Skeletal muscle satellite cell (primary cell): ENCODE measurements at regions not wholly inside any gene's neighbourhood (a gene's known extent, or its start where the extent isn't known, plus 50 kb on each side); places are given as distances from the start of the nearest gene placed in this dataset.

Source experiments
- H3K27me3 ChIP-seq: 2 replicates; pipeline ENCODE4 v1.7.0; 2013; ENCODE audit warnings: low read length; ENCODE audit not compliant: control insufficient read depth, insufficient read depth
- H3K36me3 ChIP-seq: 2 replicates; pipeline ENCODE4 v1.7.0; 2013; ENCODE audit warnings: mild to moderate bottlenecking, control low read depth, low read length; ENCODE audit not compliant: insufficient read depth
- H3K4me1 ChIP-seq: 2 replicates; pipeline ENCODE4 v1.7.0; 2013; ENCODE audit warnings: low read length; ENCODE audit not compliant: control insufficient read depth, insufficient read depth
- H3K4me2 ChIP-seq: 2 replicates; pipeline ENCODE4 v1.7.0; 2013; ENCODE audit warnings: mild to moderate bottlenecking, low read length
- H3K4me3 ChIP-seq: 2 replicates; pipeline ENCODE4 v1.7.0; 2013; ENCODE audit warnings: low read length
- H3K9ac ChIP-seq: 2 replicates; pipeline ENCODE4 v1.7.0; 2013; ENCODE audit warnings: mild to moderate bottlenecking, low read depth, low read length, moderate library complexity
- H3K9me3 ChIP-seq: replicated peaks from 2 replicates; pipeline ENCODE4 v1.7.0; 2013; ENCODE audit warnings: mild to moderate bottlenecking, control low read depth, low read length

GRCh38 chr18:78406743-78407465, 572.7 kb upstream of the SALL3 start:
- no peak overlapping the region for H3K9ac ChIP-seq
- H3K27me3 ChIP-seq, result no peaks in the 10 kb centered on the region
- peaks cover 29% of the 10 kb centered on the region for H3K9me3 ChIP-seq

GRCh38 chr18:78407466-78407844, 572.2 kb upstream of the SALL3 start:
- H3K9me3 ChIP-seq, result peaks cover 25% of the 10 kb centered on the region
- H3K27me3 ChIP-seq, result no peaks in the 10 kb centered on the region
- no peak overlapping the region for H3K4me3 ChIP-seq
- H3K36me3 ChIP-seq, result no peaks in the 10 kb centered on the region
- no peak overlapping the region for H3K9ac ChIP-seq
- no peaks in the 10 kb centered on the region for H3K4me1 ChIP-seq
- H3K4me2 ChIP-seq, result no peak overlapping the region

More at GRCh38 chr18:78406743-78407465, 572.7 kb upstream of the SALL3 start:
- Histone ChIP-seq H3K4me1 (no peaks in the 10 kb centered on the region), H3K4me2 (no peak overlapping the region), H3K36me3 (no peaks in the 10 kb centered on the region), H3K4me3 (no peak overlapping the region)

GRCh38 chr18:78408623-78409022, 571.0 kb upstream of the SALL3 start:
- H3K9ac ChIP-seq, result no peak overlapping the region
- no peaks in the 10 kb centered on the region for H3K4me1 ChIP-seq
- H3K27me3 ChIP-seq, result no peaks in the 10 kb centered on the region
- H3K36me3 ChIP-seq, result no peaks in the 10 kb centered on the region
- H3K4me2 ChIP-seq, result no peak overlapping the region
- H3K9me3 ChIP-seq, result peaks cover 21% of the 10 kb centered on the region
- no peak overlapping the region for H3K4me3 ChIP-seq

- no peak overlapping the region for H3K4me2 ChIP-seq
- H3K4me1 ChIP-seq, result no peaks in the 10 kb centered on the region
- H3K9me3 ChIP-seq, result peaks cover 21% of the 10 kb centered on the region
- H3K4me3 ChIP-seq, result no peak overlapping the region
- no peaks in the 10 kb centered on the region for H3K36me3 ChIP-seq
- H3K27me3 ChIP-seq, result no peaks in the 10 kb centered on the region
- H3K9ac ChIP-seq, result no peak overlapping the region
Observed at GRCh38 chr18:78410094-78410786, 569.4 kb upstream of the SALL3 start.

- peaks cover 18% of the 10 kb centered on the region for H3K9me3 ChIP-seq
- H3K4me1 ChIP-seq, result no peaks in the 10 kb centered on the region
- H3K9ac ChIP-seq, result no peak overlapping the region
- no peak overlapping the region for H3K4me2 ChIP-seq
- no peak overlapping the region for H3K4me3 ChIP-seq
- no peaks in the 10 kb centered on the region for H3K36me3 ChIP-seq
- H3K27me3 ChIP-seq, result no peaks in the 10 kb centered on the region
Observed at GRCh38 chr18:78411539-78411938, 568.1 kb upstream of the SALL3 start.

- H3K4me1 ChIP-seq, result no peaks in the 10 kb centered on the region
- H3K9ac ChIP-seq, result no peak overlapping the region
- H3K4me3 ChIP-seq, result no peak overlapping the region
- peaks cover 11% of the 10 kb centered on the region for H3K9me3 ChIP-seq
- H3K27me3 ChIP-seq, result no peaks in the 10 kb centered on the region
- no peak overlapping the region for H3K4me2 ChIP-seq
- no peaks in the 10 kb centered on the region for H3K36me3 ChIP-seq
Observed at GRCh38 chr18:78414302-78414701, 565.3 kb upstream of the SALL3 start.

- H3K4me3 ChIP-seq, result no peak overlapping the region
- H3K36me3 ChIP-seq, result no peaks in the 10 kb centered on the region
- H3K9me3 ChIP-seq, result peaks cover 9% of the 10 kb centered on the region
- no peak overlapping the region for H3K4me2 ChIP-seq
- H3K27me3 ChIP-seq, result no peaks in the 10 kb centered on the region
- H3K4me1 ChIP-seq, result no peaks in the 10 kb centered on the region
- no peak overlapping the region for H3K9ac ChIP-seq
Observed at GRCh38 chr18:78416853-78417252, 562.8 kb upstream of the SALL3 start.

- H3K4me2 ChIP-seq, result no peak overlapping the region
- H3K36me3 ChIP-seq, result no peaks in the 10 kb centered on the region
- H3K4me3 ChIP-seq, result no peak overlapping the region
- H3K4me1 ChIP-seq, result no peaks in the 10 kb centered on the region
- no peaks in the 10 kb centered on the region for H3K27me3 ChIP-seq
- H3K9ac ChIP-seq, result no peak overlapping the region
- peaks cover 9% of the 10 kb centered on the region for H3K9me3 ChIP-seq
Observed at GRCh38 chr18:78418379-78418778, 561.2 kb upstream of the SALL3 start.

- Histone ChIP-seq H3K36me3 (no peaks in the 10 kb centered on the region), H3K4me2 (no peak overlapping the region), H3K27me3 (no peaks in the 10 kb centered on the region), H3K9me3 (peaks cover 9% of the 10 kb centered on the region), H3K4me3 (no peak overlapping the region), H3K9ac (no peak overlapping the region), H3K4me1 (no peaks in the 10 kb centered on the region)
Observed at GRCh38 chr18:78419171-78419570, 560.4 kb upstream of the SALL3 start.

GRCh38 chr18:78420116-78420515, 559.5 kb upstream of the SALL3 start:
- H3K4me3 ChIP-seq, result no peak overlapping the region
- H3K9me3 ChIP-seq, result peaks cover 9% of the 10 kb centered on the region
- H3K36me3 ChIP-seq, result no peaks in the 10 kb centered on the region
- H3K27me3 ChIP-seq, result no peaks in the 10 kb centered on the region
- H3K9ac ChIP-seq, result no peak overlapping the region
- no peak overlapping the region for H3K4me2 ChIP-seq
- no peaks in the 10 kb centered on the region for H3K4me1 ChIP-seq

- Histone ChIP-seq H3K36me3 (no peaks in the 10 kb centered on the region), H3K4me3 (no peak overlapping the region), H3K4me2 (no peak overlapping the region), H3K27me3 (no peaks in the 10 kb centered on the region), H3K4me1 (no peaks in the 10 kb centered on the region), H3K9ac (no peak overlapping the region), H3K9me3 (peaks cover 9% of the 10 kb centered on the region)
Observed at GRCh38 chr18:78421392-78421791, 558.2 kb upstream of the SALL3 start.

- Histone ChIP-seq H3K9me3 (peaks cover 12% of the 10 kb centered on the region), H3K4me2 (no peak overlapping the region), H3K4me3 (no peak overlapping the region), H3K9ac (no peak overlapping the region), H3K36me3 (no peaks in the 10 kb centered on the region), H3K27me3 (no peaks in the 10 kb centered on the region), H3K4me1 (no peaks in the 10 kb centered on the region)
Observed at GRCh38 chr18:78422336-78422735, 557.3 kb upstream of the SALL3 start.
